ENCODE measurements at regions not wholly inside any gene's neighbourhood (a gene's known extent, or its start where the extent isn't known, plus 50 kb on each side); places are given as distances from the start of the nearest gene placed in this dataset.

GRCh38 chr4:151535366-151535765 lies 126.4 kb downstream of the FHIP1A start:
- no peaks in the 10 kb centered on the region for H3K36me3 ChIP-seq (replicated peaks in 1 of 2; ENCODE audit: control insufficient read depth in 1 of 2, insufficient read depth in 2 of 2, low read length in 2 of 2)
- TF ChIP-seq CTCF (IDR thresholded peaks at IDR 0.05): no peak
- Mint-ChIP-seq H3K4me1 (peaks cover 14% of the 10 kb centered on the region), H3K27me3 (ENCODE audit: low read depth in 3 of 3) (peaks cover 0 to 5% (median 0%) of the 10 kb centered on the region in 3 donors), H3K27ac (no peak overlapping the region), H3K9me3 (peaks cover 0 to 2% (median 0%) of the 10 kb centered on the region in 7 donors), H3K36me3 (no peaks in the 10 kb centered on the region), H3K4me3 (no peak overlapping the region)
- no peak overlapping the region for H3K4me3 ChIP-seq (replicated peaks in 1 of 3; ENCODE audit: low read depth in 2 of 3, low read length in 3 of 3)
- peaks cover 0 to 3% of the 10 kb centered on the region in 2 donors for H3K4me1 ChIP-seq (ENCODE audit: control insufficient read depth in 1 of 2, insufficient read depth in 2 of 2, low read length in 2 of 2)
- H3K4me2 ChIP-seq (replicated peaks; ENCODE audit: extremely low read depth, low read length, poor library complexity, severe bottlenecking): no peak overlapping the region
- no peaks in the 10 kb centered on the region for H3K79me2 ChIP-seq (ENCODE audit: insufficient read depth, low read length)
- no peaks in the 10 kb centered on the region for H4K20me1 ChIP-seq (ENCODE audit: insufficient read depth, low read length)
- H3K27me3 ChIP-seq (ENCODE audit: control insufficient read depth in 2 of 2, insufficient read depth in 2 of 2, low read length in 2 of 2): no peaks in the 10 kb centered on the region
- H3K9ac ChIP-seq (ENCODE audit: insufficient read depth, low read length, poor library complexity, severe bottlenecking): no peak overlapping the region
- H2AFZ ChIP-seq (ENCODE audit: insufficient read depth, low read depth, low read length, poor library complexity, severe bottlenecking): no peak overlapping the region
- intact Hi-C loops (cut with micrococcal nuclease): no loop called here
- H3K27ac ChIP-seq (ENCODE audit: low read depth in 1 of 2, low read length in 2 of 2): no peak overlapping the region
- DNase-seq: no peak
- H3K9me3 ChIP-seq (replicated peaks in 1 of 2; ENCODE audit: control insufficient read depth in 1 of 2, insufficient read depth in 1 of 2, low read length in 2 of 2): no peaks in the 10 kb centered on the region

- H3K27ac Mint-ChIP-seq: no peak overlapping the region
- TF ChIP-seq CTCF (IDR thresholded peaks at IDR 0.05): no peak
- Histone ChIP-seq H3K4me2 (replicated peaks; ENCODE audit: extremely low read depth, low read length, poor library complexity, severe bottlenecking) (no peak overlapping the region), H3K27ac (ENCODE audit: low read depth in 1 of 2, low read length in 2 of 2) (no peak overlapping the region), H3K79me2 (ENCODE audit: insufficient read depth, low read length) (no peaks in the 10 kb centered on the region), H3K27me3 (ENCODE audit: control insufficient read depth in 2 of 2, insufficient read depth in 2 of 2, low read length in 2 of 2) (no peaks in the 10 kb centered on the region), H3K9ac (ENCODE audit: insufficient read depth, low read length, poor library complexity, severe bottlenecking) (no peak overlapping the region), H3K4me1 (ENCODE audit: control insufficient read depth in 1 of 2, insufficient read depth in 2 of 2, low read length in 2 of 2) (no peaks in the 10 kb centered on the region), H3K4me3 (replicated peaks in 1 of 3; ENCODE audit: low read depth in 2 of 3, low read length in 3 of 3) (no peak overlapping the region), H4K20me1 (ENCODE audit: insufficient read depth, low read length) (no peaks in the 10 kb centered on the region), H3K36me3 (replicated peaks in 1 of 2; ENCODE audit: control insufficient read depth in 1 of 2, insufficient read depth in 2 of 2, low read length in 2 of 2) (no peaks in the 10 kb centered on the region), H2AFZ (ENCODE audit: insufficient read depth, low read depth, low read length, poor library complexity, severe bottlenecking) (no peak overlapping the region), H3K9me3 (replicated peaks in 1 of 2; ENCODE audit: control insufficient read depth in 1 of 2, insufficient read depth in 1 of 2, low read length in 2 of 2) (no peaks in the 10 kb centered on the region)
- H3K27me3 Mint-ChIP-seq (ENCODE audit: low read depth in 3 of 3): peaks cover 0 to 5% (median 0%) of the 10 kb centered on the region in 3 donors
- no peak overlapping the region for H3K4me3 Mint-ChIP-seq
- DNase-seq: no peak
- peaks cover 3% of the 10 kb centered on the region for H3K4me1 Mint-ChIP-seq
- H3K36me3 Mint-ChIP-seq: no peaks in the 10 kb centered on the region
- H3K9me3 Mint-ChIP-seq: peaks cover 0 to 2% (median 0%) of the 10 kb centered on the region in 7 donors
- intact Hi-C loops (cut with micrococcal nuclease): no loop called here
Measured at GRCh38 chr4:151537687-151538086, 128.7 kb downstream of the FHIP1A start.

Data from CD14-positive monocyte (primary cell).